WTC11 (cell line): ENCODE measurements at regions not wholly inside any gene's neighbourhood (a gene's known extent, or its start where the extent isn't known, plus 50 kb on each side); places are given as distances from the start of the nearest gene placed in this dataset.

Source experiments
- ATAC-seq: fragments of 200-7000 bp; cut with Tn5 transposase; 2 replicates; pipeline ENCODE4 v1.10.0; 2021; ENCODE audit warnings: mild to moderate bottlenecking, moderate library complexity
- CTCF ChIA-PET: fragments of 300-600 bp; sonication (Branson Sonifier 250); formaldehyde crosslinking; loops from one replicate; lab custom pipeline; 2021; ENCODE audit warnings: antibody characterized with exemption; lab: Charles Lee
- POLR2A ChIA-PET: fragments of 350-600 bp; sonication (Branson Sonifier 250); formaldehyde crosslinking; loops from one replicate; lab custom pipeline; 2021; ENCODE audit warnings: antibody characterized with exemption; lab: Charles Lee
- DNase-seq: peaks from one replicate; pipeline ENCODE4 v3.0.0; 2021; ENCODE audit warnings: low spot score
- H3K27ac Mint-ChIP-seq: 2 replicates; pipeline ENCODE4 v1.8.0; 2021; ENCODE audit warnings: mixed read lengths
- H3K27me3 Mint-ChIP-seq: 2 replicates; pipeline ENCODE4 v1.8.0; 2021; ENCODE audit warnings: low read depth, mild to moderate bottlenecking, moderate library complexity, mixed read lengths
- H3K36me3 Mint-ChIP-seq: 2 replicates; pipeline ENCODE4 v1.8.0; 2021; ENCODE audit warnings: mixed read lengths
- H3K4me1 Mint-ChIP-seq: 2 replicates; pipeline ENCODE4 v1.8.0; 2022; ENCODE audit warnings: mixed read lengths
- H3K4me3 Mint-ChIP-seq: 2 replicates; pipeline ENCODE4 v1.8.0; 2021; ENCODE audit warnings: mild to moderate bottlenecking, moderate library complexity, mixed read lengths
- H3K9me3 Mint-ChIP-seq: 2 replicates; pipeline ENCODE4 v1.8.0; 2021; ENCODE audit warnings: mixed read lengths
- HMGXB4 ChIP-seq: sonication (generic); formaldehyde crosslinking; IDR thresholded peaks from 2 replicates; pipeline ENCODE4 v1.8.1; 2023; ENCODE audit warnings: mild to moderate bottlenecking, moderate library complexity, missing genetic modification reagents
- NR3C1 ChIP-seq: sonication (generic); formaldehyde crosslinking; conservative IDR thresholded peaks from 2 replicates; pipeline ENCODE4 v1.8.1; 2023; ENCODE audit warnings: low read depth, mild to moderate bottlenecking, missing genetic modification reagents
- PRRX2 ChIP-seq: fragments of 250-450 bp; sonication (Bioruptor Pico); IDR thresholded peaks from 2 replicates; pipeline ENCODE4 v1.8.0; 2021; ENCODE audit warnings: mild to moderate bottlenecking
- USF2 ChIP-seq: sonication (generic); formaldehyde crosslinking; IDR thresholded peaks from 2 replicates; pipeline ENCODE4 v1.8.1; 2023; ENCODE audit warnings: mild to moderate bottlenecking, missing genetic modification reagents, moderate library complexity
- ZNF219 ChIP-seq: sonication (generic); formaldehyde crosslinking; IDR thresholded peaks from 2 replicates; pipeline ENCODE4 v1.8.0; 2023; ENCODE audit warnings: missing genetic modification reagents, mild to moderate bottlenecking, borderline replicate concordance
- ZNF671 ChIP-seq: fragments of 250-450 bp; sonication (Bioruptor Pico); IDR thresholded peaks from 2 replicates; pipeline ENCODE4 v1.8.0; 2021; ENCODE audit warnings: mild to moderate bottlenecking
- TF ChIP-seq, protein P1 (sequence below): sonication (generic); formaldehyde crosslinking; IDR thresholded peaks from 2 replicates; pipeline ENCODE4 v1.8.0; 2022; ENCODE audit warnings: missing genetic modification reagents
- TF ChIP-seq, protein P2 (sequence below): sonication (generic); formaldehyde crosslinking; IDR thresholded peaks from 2 replicates; pipeline ENCODE4 v1.8.1; 2023; ENCODE audit warnings: mild to moderate bottlenecking, missing genetic modification reagents
- TF ChIP-seq, protein P3 (sequence below): sonication (generic); formaldehyde crosslinking; IDR thresholded peaks from 2 replicates; pipeline ENCODE4 v1.8.1; 2022; ENCODE audit warnings: mild to moderate bottlenecking, missing genetic modification reagents, moderate library complexity, borderline replicate concordance
- TF ChIP-seq, protein P4 (sequence below): sonication (generic); formaldehyde crosslinking; conservative IDR thresholded peaks from 2 replicates; pipeline ENCODE4 v1.8.1; 2022; ENCODE audit warnings: mild to moderate bottlenecking, missing genetic modification reagents
- TF ChIP-seq, protein P5 (sequence below): fragments of 200-600 bp; IDR thresholded peaks from 2 replicates; pipeline ENCODE4 v1.8.0; 2022; ENCODE audit warnings: antibody characterized with exemption

GRCh38 chr15:91704343-91704742 lies 149.2 kb upstream of the SLCO3A1 start (continued):
- TF ChIP-seq, protein P1, sequence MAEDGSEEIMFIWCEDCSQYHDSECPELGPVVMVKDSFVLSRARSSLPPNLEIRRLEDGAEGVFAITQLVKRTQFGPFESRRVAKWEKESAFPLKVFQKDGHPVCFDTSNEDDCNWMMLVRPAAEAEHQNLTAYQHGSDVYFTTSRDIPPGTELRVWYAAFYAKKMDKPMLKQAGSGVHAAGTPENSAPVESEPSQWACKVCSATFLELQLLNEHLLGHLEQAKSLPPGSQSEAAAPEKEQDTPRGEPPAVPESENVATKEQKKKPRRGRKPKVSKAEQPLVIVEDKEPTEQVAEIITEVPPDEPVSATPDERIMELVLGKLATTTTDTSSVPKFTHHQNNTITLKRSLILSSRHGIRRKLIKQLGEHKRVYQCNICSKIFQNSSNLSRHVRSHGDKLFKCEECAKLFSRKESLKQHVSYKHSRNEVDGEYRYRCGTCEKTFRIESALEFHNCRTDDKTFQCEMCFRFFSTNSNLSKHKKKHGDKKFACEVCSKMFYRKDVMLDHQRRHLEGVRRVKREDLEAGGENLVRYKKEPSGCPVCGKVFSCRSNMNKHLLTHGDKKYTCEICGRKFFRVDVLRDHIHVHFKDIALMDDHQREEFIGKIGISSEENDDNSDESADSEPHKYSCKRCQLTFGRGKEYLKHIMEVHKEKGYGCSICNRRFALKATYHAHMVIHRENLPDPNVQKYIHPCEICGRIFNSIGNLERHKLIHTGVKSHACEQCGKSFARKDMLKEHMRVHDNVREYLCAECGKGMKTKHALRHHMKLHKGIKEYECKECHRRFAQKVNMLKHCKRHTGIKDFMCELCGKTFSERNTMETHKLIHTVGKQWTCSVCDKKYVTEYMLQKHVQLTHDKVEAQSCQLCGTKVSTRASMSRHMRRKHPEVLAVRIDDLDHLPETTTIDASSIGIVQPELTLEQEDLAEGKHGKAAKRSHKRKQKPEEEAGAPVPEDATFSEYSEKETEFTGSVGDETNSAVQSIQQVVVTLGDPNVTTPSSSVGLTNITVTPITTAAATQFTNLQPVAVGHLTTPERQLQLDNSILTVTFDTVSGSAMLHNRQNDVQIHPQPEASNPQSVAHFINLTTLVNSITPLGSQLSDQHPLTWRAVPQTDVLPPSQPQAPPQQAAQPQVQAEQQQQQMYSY (CRISPR knock-in tag) = no peak
- TF ChIP-seq, protein P2, sequence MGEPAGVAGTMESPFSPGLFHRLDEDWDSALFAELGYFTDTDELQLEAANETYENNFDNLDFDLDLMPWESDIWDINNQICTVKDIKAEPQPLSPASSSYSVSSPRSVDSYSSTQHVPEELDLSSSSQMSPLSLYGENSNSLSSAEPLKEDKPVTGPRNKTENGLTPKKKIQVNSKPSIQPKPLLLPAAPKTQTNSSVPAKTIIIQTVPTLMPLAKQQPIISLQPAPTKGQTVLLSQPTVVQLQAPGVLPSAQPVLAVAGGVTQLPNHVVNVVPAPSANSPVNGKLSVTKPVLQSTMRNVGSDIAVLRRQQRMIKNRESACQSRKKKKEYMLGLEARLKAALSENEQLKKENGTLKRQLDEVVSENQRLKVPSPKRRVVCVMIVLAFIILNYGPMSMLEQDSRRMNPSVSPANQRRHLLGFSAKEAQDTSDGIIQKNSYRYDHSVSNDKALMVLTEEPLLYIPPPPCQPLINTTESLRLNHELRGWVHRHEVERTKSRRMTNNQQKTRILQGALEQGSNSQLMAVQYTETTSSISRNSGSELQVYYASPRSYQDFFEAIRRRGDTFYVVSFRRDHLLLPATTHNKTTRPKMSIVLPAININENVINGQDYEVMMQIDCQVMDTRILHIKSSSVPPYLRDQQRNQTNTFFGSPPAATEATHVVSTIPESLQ (CRISPR knock-in tag) = no peak
- TF ChIP-seq ZNF671 (CRISPR knock-in tag) (no peak), HMGXB4 (CRISPR knock-in tag) (no peak), NR3C1 (CRISPR knock-in tag) (no peak), ZNF219 (no peak)
- TF ChIP-seq, protein P3, sequence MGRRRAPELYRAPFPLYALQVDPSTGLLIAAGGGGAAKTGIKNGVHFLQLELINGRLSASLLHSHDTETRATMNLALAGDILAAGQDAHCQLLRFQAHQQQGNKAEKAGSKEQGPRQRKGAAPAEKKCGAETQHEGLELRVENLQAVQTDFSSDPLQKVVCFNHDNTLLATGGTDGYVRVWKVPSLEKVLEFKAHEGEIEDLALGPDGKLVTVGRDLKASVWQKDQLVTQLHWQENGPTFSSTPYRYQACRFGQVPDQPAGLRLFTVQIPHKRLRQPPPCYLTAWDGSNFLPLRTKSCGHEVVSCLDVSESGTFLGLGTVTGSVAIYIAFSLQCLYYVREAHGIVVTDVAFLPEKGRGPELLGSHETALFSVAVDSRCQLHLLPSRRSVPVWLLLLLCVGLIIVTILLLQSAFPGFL (CRISPR knock-in tag) = no peak
- TF ChIP-seq, protein P4, sequence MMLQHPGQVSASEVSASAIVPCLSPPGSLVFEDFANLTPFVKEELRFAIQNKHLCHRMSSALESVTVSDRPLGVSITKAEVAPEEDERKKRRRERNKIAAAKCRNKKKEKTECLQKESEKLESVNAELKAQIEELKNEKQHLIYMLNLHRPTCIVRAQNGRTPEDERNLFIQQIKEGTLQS (CRISPR knock-in tag) = no peak

DNA sequence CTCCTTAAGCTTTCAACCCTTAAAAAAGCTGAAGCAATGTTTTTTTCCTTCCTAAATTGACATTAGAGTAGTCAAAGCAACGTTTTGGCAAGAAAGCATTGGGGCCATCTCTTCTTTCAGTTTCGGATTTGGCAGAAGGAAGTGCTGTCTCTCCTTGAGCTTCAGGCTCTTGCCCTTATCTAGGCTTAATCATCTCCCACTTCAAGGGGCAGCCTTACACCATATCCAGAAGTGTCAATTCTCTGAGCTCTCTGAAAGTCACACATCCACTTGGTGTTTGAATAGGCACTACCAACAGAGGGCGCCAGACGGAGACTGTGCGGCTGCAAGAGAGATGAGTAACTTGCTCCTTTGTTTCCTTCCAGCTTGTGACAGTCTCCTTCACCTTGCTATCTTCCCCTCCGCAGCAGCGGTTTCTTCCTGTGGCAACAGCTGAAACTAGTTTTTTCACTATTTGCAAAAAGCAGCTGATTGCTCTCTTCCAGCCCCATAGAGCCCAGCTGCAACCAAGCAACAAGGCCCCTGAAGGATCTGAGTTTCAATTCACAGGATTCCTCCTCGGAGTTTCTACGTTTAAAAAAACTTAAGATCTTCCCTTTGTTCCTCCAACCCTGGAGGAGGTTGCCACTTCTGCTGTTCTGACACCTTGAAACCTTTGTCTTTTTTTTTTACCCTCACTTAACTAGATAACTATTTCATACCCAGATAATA lies 147.0 kb upstream of the SLCO3A1 start:
- POLR2A ChIA-PET = interaction anchor here (0.6 to 0.7 kb wide), 2 partner anchors 23 to 147 kb away, joined by 3 read pairs; partner anchors contain the start of gene SLCO3A1
- DNase-seq = peak; percentile 84
- Mint-ChIP-seq H3K36me3 (no peaks in the 10 kb centered on the region), H3K27ac (no peak overlapping the region), H3K9me3 (peaks cover 3% of the 10 kb centered on the region; the same call in 1 of the 2 replicates), H3K4me1 (peaks cover 19% of the 10 kb centered on the region), H3K27me3 (peaks cover 3% of the 10 kb centered on the region; the same call in 1 of the 2 replicates), H3K4me3 (no peak overlapping the region)
- 0 out of 2 replicates have a peak, but pooled peaks have one; percentile 13 for TF ChIP-seq USF2 (CRISPR knock-in tag)
- TF ChIP-seq PRRX2 = no peak
- TF ChIP-seq, protein P5, sequence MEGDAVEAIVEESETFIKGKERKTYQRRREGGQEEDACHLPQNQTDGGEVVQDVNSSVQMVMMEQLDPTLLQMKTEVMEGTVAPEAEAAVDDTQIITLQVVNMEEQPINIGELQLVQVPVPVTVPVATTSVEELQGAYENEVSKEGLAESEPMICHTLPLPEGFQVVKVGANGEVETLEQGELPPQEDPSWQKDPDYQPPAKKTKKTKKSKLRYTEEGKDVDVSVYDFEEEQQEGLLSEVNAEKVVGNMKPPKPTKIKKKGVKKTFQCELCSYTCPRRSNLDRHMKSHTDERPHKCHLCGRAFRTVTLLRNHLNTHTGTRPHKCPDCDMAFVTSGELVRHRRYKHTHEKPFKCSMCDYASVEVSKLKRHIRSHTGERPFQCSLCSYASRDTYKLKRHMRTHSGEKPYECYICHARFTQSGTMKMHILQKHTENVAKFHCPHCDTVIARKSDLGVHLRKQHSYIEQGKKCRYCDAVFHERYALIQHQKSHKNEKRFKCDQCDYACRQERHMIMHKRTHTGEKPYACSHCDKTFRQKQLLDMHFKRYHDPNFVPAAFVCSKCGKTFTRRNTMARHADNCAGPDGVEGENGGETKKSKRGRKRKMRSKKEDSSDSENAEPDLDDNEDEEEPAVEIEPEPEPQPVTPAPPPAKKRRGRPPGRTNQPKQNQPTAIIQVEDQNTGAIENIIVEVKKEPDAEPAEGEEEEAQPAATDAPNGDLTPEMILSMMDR = peak; percentile 86
- CTCF ChIA-PET = interaction anchor here (0.6 to 2.6 kb wide), 94 partner anchors 8 to 884 kb away, joined by 3 to 52 read pairs (median 4); partner anchors contain the start of gene SLCO3A1
- ATAC-seq = peak; percentile 96
